Suprapubic skin (tissue), 4 donors: ENCODE measurements at regions not wholly inside any gene's neighbourhood (a gene's known extent, or its start where the extent isn't known, plus 50 kb on each side); places are given as distances from the start of the nearest gene placed in this dataset.
"Not testable (repeated sequence)": the region's sequence is repeated elsewhere in the genome, so short reads cannot be mapped to it uniquely, and the experiment has no call there.

Experiments
- DNase-seq, 2 donors: peaks; one replicate each; pipeline ENCODE4 v3.0.0-alpha.2; 2019; ENCODE audit warnings: low spot score in 2 of 2
- H3K27ac ChIP-seq: fragments of 200-600 bp; sonication (generic); one replicate; pipeline ENCODE4 v1.5.1; 2019
- H3K27me3 ChIP-seq: fragments of 200-600 bp; sonication (generic); one replicate; pipeline ENCODE4 v1.5.1; 2019
- H3K36me3 ChIP-seq: fragments of 200-600 bp; sonication (generic); one replicate; pipeline ENCODE4 v1.5.1; 2019
- H3K4me1 ChIP-seq: fragments of 200-600 bp; sonication (generic); one replicate; pipeline ENCODE4 v1.5.1; 2019
- H3K4me3 ChIP-seq: fragments of 200-600 bp; sonication (generic); one replicate; pipeline ENCODE4 v1.5.1; 2019; ENCODE audit warnings: mild to moderate bottlenecking
- H3K9me3 ChIP-seq: fragments of 200-600 bp; sonication (generic); one replicate; pipeline ENCODE4 v1.5.1; 2019
- WGBS: methylation state at CpG from one replicate; pipeline ENCODE4 v1.1.5; 2018; 5-methylcytosine and 5-hydroxymethylcytosine counted together

DNA sequence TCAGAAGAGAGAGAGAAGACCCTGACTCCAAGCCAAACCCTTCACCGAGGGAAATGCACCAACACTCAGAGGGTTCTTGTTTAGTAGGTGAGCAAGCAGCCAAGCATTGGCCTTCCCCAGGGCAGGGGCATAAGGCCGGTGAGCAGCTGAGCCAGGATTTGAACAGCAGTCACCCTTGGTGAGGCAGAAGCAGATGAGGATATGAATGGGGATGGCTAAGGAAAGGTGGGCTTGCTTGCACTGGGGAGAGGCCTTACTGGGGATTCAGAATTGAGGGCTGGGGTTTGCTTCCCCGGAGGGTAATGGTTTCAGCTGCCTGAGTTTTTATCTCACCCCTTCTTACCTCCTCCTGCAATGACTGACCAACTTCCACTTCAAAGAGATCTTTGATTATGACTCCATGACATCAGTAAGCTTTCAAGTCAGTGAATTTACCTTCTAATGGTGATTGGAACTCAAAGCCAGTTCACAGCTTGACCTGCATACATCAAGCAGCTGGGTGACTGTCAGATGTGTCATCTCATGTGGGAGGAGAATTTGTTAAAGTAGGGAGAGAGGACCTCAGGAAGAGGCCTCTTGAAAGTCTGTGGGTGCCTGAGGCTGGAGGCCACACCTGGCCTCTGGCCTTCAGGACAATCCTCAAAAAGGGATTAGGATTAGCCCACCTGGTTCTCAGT, 114.5 kb upstream of the PLGLB2 start:
- H3K4me3 ChIP-seq, H3K27me3 ChIP-seq, H3K4me1 ChIP-seq, H3K27ac ChIP-seq, DNase-seq, H3K36me3 ChIP-seq, H3K9me3 ChIP-seq: not testable (repeated sequence)
- WGBS, result 94% methylated on average over 2 of the region's 3 CpGs

DNA sequence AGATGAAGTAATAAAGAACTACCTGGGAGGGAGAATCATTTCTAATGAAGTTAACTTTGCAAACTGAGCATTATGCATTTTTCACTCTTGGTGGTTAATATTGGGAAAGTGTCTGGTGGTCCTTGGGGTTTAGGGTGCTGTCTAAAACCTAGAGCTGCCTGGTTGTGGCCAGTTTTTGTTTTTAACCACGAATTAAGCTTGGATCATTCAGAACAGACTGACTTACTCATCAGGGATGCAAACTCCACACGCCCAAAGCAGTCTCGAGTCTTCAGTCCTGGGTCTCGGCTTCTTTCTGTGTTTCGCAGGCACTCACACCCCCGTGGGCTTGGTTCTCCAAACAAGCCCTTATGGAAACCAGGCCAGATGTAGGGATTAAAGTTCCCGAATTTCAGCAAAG, 113.8 kb upstream of the PLGLB2 start:
- WGBS, result 100% methylated on average over 3 of the region's 7 CpGs
- H3K27me3 ChIP-seq, H3K9me3 ChIP-seq, H3K4me3 ChIP-seq, H3K27ac ChIP-seq, H3K4me1 ChIP-seq, DNase-seq, H3K36me3 ChIP-seq: not testable (repeated sequence)

DNA sequence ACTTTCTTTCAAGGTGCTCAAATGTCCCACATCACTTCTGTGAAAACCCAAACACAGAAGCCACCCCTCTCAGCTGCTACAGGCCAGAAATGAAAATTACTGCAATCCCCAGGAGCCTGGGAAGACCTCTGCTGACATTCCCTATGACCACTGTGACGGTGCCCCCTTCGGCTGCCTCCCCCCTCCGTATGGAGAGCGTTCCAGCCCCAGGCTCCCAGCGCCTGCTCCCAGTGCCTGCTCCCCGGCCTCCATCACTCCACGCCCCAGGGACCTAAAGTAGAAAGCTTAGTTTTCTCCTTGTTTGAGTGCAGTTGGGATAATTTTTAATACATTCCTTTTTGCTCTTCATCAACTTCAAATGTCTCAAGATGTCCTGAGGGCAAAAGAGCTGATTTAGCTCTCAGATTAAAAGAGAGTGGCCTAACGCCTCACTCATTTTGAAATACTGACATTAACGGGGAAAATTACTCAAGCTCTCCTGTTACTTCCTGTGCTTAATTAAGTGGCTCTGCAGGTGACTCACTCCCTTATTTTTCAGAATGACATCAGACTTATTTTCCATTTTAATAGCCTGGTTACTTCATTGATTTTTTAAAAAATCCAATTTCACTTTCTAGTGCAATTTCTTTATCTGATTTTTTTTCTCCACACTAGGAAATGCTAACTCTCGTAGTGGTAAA, 112.8 kb upstream of the PLGLB2 start:
- H3K4me1 ChIP-seq, H3K27me3 ChIP-seq, H3K36me3 ChIP-seq, H3K9me3 ChIP-seq, DNase-seq, H3K27ac ChIP-seq, H3K4me3 ChIP-seq: not testable (repeated sequence)
- WGBS, result 66% methylated on average over 8 of the region's 10 CpGs

DNA sequence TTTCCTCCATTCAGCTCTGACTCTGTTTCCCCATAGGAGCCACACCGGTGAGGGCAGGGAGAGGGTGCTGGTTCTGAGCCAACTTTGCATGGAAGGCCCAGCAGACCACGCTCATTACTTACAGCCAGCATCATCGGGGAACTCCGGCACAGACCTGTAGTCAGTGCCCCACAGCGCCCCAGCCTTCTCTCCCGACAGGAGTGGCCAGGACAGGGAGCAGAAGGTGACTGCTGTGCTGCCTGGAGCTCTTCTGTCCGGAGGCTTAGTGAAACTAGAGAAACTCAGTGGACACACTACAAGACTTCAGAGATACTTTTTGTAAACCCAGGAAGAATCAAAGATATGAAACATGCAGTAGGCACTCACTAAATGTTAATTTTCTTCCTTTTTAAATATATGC, 111.6 kb upstream of the PLGLB2 start:
- WGBS, result 98% methylated on average over 7 of the region's 7 CpGs
- not testable (repeated sequence) for H3K27me3 ChIP-seq, DNase-seq, H3K36me3 ChIP-seq, H3K4me1 ChIP-seq, H3K4me3 ChIP-seq, H3K9me3 ChIP-seq, H3K27ac ChIP-seq

DNA sequence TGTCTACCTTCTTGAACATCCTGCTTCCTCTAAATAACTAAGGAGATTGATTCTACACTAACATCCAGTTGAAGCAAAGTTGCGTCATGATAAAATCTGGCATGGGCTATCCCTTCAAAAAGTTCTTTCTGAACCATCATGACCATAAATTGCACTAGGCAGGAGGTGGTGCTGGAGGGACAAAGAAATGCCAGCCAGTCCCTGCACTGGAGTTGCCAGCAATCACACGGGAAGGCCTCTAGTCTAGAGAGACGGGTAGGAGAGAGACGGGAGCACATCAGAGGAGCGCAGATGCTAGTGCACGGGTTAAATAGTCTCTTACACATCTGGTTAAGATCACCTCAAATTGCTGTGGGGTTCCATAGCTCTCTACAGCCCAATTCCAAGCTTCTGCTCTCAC, 111.2 kb upstream of the PLGLB2 start:
- not testable (repeated sequence) for H3K36me3 ChIP-seq, H3K27me3 ChIP-seq, H3K4me1 ChIP-seq, H3K9me3 ChIP-seq, H3K4me3 ChIP-seq, DNase-seq, H3K27ac ChIP-seq
- WGBS, result 100% methylated on average over 5 of the region's 6 CpGs

DNA sequence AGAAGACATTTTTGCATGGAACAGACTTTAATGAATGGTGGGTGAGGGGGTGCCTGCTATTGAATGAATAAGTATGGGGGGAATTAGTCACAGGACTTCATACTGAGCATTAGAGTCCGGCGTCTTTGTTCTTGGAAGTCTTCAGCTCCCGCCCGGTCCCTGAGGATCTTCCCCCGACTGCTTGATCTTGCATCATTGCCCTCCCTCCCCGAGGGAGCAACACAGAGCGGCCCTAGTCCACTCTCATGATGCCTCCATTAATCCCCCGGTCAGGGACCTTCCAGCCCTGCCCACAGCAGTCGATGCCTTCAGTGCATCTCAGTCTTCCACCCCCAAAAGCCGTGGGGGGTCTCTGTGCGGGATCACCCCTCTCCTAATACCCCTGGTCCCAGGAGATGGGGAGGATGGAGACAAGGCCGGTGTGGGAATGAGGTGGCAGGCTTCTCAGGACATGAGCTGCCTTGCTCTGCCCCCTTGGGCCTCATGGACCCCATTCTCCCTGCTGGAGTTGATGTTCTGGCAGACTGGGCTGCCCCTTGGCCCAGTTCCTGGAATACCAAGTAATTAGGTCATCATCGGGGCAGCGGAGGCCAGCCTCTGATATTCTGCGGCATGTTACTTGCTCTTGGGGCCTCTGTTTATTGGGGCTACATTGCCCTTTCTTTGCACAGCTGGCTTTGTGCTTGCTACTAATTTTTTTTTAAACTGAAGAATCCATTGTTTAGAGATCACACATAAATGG, 110.5 kb upstream of the PLGLB2 start:
- WGBS, result 96% methylated on average over 14 of the region's 15 CpGs
- H3K4me3 ChIP-seq, H3K4me1 ChIP-seq, H3K27ac ChIP-seq, DNase-seq, H3K9me3 ChIP-seq, H3K27me3 ChIP-seq, H3K36me3 ChIP-seq: not testable (repeated sequence)

DNA sequence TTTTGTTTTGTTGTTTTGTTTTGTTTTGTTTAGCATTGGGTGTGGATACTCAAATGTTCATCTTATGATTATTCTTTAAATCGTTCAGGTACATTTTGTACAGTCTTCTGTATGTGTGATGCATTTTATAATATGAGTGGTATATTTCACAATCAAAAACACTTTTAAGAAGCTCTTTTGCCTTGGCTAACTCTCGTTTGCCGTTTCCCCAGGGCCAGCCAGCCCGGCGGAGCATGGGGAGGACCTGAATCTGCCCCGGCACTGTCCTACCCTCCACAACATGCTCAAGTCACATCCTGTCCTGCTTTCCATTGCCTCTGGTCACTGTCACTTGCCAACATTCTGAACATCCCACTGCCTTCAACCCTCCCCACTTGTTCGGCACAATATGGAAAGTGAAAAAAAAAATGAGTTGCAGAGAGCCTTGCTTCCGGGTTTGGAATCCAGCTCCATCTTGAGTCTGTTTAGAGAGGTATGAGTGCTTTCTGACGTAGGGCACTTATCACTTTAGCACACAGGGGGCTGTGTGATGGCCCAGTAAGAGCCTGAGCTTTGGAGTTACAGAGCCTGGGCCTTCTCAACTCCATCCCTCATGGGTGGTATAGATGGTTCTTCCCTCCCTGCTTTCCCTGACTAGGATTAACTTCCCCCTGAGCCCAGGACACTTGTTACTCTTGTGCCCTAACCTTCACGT, 109.6 kb upstream of the PLGLB2 start:
- H3K4me1 ChIP-seq, DNase-seq, H3K27ac ChIP-seq, H3K27me3 ChIP-seq, H3K9me3 ChIP-seq, H3K36me3 ChIP-seq, H3K4me3 ChIP-seq: not testable (repeated sequence)
- WGBS, result 71% methylated on average over 10 of the region's 10 CpGs

DNA sequence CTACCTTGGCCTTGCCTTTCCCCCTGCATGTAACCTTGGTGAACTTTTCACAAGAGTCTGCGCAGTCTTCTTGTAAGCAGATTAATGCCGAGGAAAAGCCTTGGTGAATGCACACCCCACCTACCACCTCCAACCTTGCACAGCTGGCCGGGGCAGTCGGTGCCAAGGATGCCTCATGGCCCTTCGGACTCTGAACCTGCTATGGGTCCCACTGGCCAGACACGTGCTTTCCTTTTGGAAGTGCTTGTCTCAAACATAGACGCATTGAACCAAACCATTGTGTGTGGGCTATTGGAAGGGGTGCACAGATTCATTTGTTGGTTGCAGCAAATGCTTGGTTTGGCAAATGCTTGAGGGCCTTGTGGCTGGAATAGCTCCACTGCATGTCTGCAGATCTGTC, 109.0 kb upstream of the PLGLB2 start:
- not testable (repeated sequence) for H3K27ac ChIP-seq, H3K36me3 ChIP-seq, H3K4me1 ChIP-seq, H3K27me3 ChIP-seq, H3K4me3 ChIP-seq, DNase-seq, H3K9me3 ChIP-seq
- 88% methylated on average over 5 of the region's 7 CpGs for WGBS

DNA sequence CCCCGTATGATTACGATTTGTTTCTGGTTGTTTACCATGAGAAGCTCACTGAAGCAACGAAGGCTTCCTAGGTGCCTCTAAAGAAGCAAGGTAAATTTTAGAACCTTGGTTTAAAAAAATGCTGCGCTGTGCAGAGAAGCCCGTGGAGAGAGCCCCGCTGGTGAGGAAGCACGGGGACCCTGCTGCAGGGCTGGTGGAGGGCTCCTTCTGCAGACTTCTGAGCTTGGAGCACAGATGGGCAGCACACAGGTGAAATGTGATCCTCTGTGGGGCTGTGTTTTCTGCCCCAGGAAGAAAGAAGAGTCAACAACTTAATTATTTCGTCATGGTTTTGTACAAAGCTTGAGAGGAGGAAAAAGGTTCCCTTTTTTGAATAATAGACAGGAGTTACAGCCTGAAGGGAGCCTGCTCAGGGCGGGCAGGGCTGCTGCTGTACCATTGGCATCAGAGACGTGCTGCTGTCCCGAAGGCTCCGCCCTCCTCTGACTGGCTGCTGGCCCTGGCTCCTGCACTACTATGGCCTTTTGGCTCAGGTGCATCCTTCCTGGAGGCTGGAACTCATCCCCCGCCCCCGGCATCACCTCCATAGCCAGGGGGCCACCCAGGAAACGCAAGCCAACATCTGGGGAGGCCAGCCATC, 108.0 kb upstream of the PLGLB2 start:
- 85% methylated on average over 2 of the region's 15 CpGs for WGBS
- H3K36me3 ChIP-seq, DNase-seq, H3K9me3 ChIP-seq, H3K27ac ChIP-seq, H3K27me3 ChIP-seq, H3K4me1 ChIP-seq, H3K4me3 ChIP-seq: not testable (repeated sequence)

DNA sequence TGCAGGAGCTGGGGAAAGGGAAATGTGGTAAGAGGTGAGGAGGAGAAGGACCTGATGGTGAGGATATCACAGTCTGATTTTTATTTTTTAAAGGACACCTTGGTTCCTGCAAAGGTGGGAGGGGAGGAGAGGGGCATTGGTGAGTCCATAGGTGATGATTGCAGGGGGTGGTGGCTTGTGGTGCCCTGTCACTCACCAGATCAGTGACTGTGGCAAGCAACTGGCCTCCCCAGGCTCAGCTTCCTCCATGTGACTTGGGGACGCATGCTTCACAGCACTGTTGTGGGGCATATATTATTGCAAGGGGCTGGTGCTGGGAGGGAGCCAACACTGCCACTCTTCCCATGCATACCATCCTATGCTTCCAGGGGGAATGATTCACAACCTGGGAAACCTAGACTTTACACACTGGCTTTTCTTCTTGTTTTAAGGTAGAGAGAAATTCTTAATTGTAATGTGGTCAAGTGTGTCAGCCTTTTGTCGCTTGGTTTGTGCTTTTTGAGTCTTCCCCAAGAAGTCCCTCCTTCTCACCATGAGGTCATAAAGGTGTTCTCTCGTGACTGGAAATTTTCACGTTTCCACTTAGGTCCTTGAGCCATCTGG, 106.8 kb upstream of the PLGLB2 start:
- H3K36me3 ChIP-seq, H3K27me3 ChIP-seq, H3K27ac ChIP-seq, H3K9me3 ChIP-seq, H3K4me3 ChIP-seq, H3K4me1 ChIP-seq, DNase-seq: not testable (repeated sequence)
- WGBS, result 89% methylated on average over 4 of the region's 4 CpGs

DNA sequence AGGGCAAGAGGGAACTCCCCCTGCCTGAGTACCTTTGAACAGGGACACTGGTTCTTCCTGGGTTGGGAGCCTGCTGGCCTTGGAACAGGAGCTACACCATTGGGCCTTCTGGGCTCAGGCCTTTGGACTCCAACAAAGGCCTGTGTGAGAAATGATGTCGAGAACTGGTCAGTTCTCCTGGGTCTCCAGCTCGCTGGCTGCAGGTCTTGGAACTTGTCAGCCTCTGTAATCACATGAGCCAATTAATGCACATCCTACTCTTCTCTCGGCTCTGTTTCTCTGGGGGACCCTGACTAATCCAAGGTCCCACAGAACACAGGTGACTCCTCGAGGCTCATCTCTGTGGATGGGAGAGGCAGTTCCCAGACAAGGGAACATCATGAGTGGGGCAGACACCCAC, 104.7 kb upstream of the PLGLB2 start:
- not testable (repeated sequence) for H3K36me3 ChIP-seq, H3K27ac ChIP-seq, DNase-seq, H3K4me1 ChIP-seq, H3K9me3 ChIP-seq, H3K4me3 ChIP-seq, H3K27me3 ChIP-seq
- 100% methylated on average over 2 of the region's 4 CpGs for WGBS

DNA sequence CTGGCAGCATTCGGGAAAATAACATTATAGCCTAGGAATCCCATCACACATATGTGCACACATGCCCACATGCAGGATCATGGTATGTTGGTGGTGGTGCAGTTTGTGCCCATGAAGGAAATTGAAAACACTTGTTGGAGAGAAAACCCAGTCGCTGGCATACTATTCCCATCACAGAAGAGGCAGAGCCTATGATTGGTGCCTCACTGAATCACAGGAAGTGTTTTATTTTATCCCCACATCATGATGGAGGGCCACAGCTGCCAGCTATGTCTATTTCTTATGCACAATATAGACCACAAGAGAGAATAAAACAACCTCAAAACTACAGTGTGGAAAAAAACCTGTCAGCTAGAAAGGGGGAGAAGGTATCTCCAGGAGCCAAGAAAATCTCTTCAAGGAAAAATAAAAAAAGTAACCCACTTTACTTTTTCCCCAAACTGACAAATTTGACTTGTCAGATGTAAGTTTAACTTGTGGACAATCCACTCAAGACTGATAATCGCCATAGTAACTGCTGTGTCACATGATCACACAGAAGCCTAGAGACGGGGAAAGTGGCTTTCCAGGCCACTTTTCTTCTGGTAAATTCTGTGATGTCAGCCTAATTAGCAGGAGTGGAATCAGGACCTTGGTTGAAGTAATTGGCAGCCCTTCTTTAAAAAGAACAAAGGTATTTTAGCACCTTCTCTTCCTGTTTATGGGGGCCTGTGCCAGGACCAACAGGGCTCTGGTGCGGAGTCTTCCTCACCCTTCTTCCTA, 100.0 kb upstream of the PLGLB2 start:
- WGBS, result no CpG with 5 or more reads among the region's 5 CpGs

DNA sequence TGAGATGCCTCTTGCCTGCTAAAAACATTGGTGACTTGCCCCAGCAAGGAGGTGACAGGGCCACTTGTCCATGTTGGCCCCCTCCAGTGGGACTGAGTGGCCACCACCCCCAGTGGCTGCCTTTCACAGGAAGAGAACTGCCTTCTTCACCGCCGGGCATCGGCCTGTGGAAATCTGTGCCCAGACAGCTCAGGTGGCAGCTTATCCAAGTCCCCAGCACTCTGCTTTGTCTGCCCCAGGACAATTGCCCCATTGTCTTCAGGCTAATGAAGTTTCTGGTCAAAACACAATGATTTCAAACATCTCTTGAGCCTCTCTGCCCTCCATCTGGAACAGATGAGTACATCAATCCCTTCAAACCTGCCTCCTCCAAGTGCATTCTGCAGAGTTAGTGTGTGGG, 99.1 kb upstream of the PLGLB2 start:
- not testable (repeated sequence) for H3K4me3 ChIP-seq, H3K9me3 ChIP-seq, H3K36me3 ChIP-seq, H3K4me1 ChIP-seq, DNase-seq, H3K27me3 ChIP-seq, H3K27ac ChIP-seq
- WGBS, result no CpG with 5 or more reads among the region's 3 CpGs

More for the DNA sequence above, 100.0 kb upstream of the PLGLB2 start:
- DNase-seq, H3K9me3 ChIP-seq, H3K27ac ChIP-seq, H3K4me1 ChIP-seq, H3K4me3 ChIP-seq, H3K27me3 ChIP-seq, H3K36me3 ChIP-seq: not testable (repeated sequence)
